ENCODE measurements at regions not wholly inside any gene's neighbourhood (a gene's known extent, or its start where the extent isn't known, plus 50 kb on each side); places are given as distances from the start of the nearest gene placed in this dataset.

DNA sequence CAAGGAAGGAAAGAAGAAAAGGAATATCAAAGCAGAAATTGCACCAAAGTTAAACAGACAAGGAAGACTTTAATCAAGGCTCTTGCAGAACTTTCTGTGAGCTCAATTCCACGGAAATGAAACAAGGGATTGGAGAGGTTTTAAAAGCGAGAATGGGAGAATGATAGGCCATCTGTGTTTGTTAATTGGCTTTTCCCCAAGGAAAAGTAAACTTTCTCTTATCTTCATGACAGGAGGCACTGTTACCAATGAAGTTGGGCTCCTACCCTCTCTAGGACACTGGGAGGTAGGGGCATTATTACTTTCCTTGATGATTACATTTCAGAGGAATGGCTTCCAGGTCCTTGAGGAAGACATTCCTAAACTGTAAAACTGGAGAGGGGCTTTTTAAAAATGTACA, 328.8 kb upstream of the NWD2 start:
- no peak for DNase-seq (ENCODE audit: extremely low spot score in 2 of 2)
- TF ChIP-seq CTCF (IDR thresholded peaks at IDR 0.05) (no peak), POLR2A (IDR thresholded peaks at IDR 0.05) (no peak), POLR2AphosphoS5 (IDR thresholded peaks at IDR 0.05; ENCODE audit: insufficient read depth in 1 of 2, low read depth in 1 of 2) (no peak)

DNA sequence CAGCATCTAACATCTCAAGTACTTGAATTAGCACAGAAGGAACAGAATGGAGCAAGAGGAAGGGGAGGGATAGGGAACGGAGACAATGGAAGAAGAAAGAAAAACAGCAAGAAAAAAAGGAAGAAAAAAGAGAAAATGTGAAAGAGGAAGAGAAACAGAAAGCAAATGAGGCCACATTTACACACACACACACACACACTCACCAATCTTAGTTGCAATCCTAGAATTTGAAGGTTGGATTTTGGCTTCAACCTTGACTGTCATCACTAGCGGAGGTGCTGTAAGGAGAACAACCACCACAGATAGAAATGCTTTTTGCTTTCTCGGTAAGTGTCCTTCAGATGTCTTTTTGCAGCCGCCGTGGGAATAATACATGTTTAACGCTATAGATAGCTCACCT, 327.1 kb upstream of the NWD2 start:
- intact Hi-C loops (cut with DNase I) = no loop called here
- no peaks in the 10 kb centered on the region for H3K27me3 ChIP-seq
- no peak for TF ChIP-seq POLR2AphosphoS5 (IDR thresholded peaks at IDR 0.05; ENCODE audit: insufficient read depth in 1 of 2, low read depth in 1 of 2)
- TF ChIP-seq POLR2A (IDR thresholded peaks at IDR 0.05) = no peak
- no peak for TF ChIP-seq CTCF (IDR thresholded peaks at IDR 0.05)
- DNase-seq (ENCODE audit: extremely low spot score in 2 of 2) = no peak
- H3K9me3 ChIP-seq = no peaks in the 10 kb centered on the region
- H3K4me1 ChIP-seq = no peaks in the 10 kb centered on the region
- no peaks in the 10 kb centered on the region for H3K36me3 ChIP-seq
- H3K27ac ChIP-seq = no peak overlapping the region
- H3K4me3 ChIP-seq = no peak overlapping the region

More for the DNA sequence above, 328.8 kb upstream of the NWD2 start:
- H3K4me3 ChIP-seq = no peak overlapping the region
- H3K27me3 ChIP-seq = no peaks in the 10 kb centered on the region
- H3K27ac ChIP-seq = no peak overlapping the region
- H3K4me1 ChIP-seq = no peaks in the 10 kb centered on the region
- intact Hi-C loops (cut with DNase I) = no loop called here
- H3K9me3 ChIP-seq = no peaks in the 10 kb centered on the region
- H3K36me3 ChIP-seq = no peaks in the 10 kb centered on the region

DNA sequence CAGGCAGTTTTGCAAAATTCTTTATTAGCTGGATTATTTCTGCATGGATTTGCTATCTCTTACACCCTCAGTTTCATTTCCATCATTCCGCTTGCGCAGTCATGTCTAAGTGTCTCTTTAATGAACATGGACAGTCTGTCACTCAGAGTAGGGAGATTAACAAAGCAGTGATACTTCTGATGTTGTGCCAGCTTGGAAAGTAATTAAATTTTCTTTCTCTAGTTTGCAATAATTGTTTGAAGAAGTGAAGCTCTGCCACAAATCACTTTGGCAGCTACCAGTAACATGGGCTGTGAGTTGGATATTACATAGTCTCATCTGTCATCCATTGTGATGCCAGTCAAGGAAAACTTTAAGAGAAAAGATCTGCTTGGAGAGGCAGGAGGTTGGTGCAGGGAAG, 324.8 kb upstream of the NWD2 start:
- intact Hi-C loops (cut with DNase I) = no loop called here
- H3K4me3 ChIP-seq = no peak overlapping the region
- H3K36me3 ChIP-seq = no peaks in the 10 kb centered on the region
- H3K27ac ChIP-seq = no peak overlapping the region
- TF ChIP-seq CTCF (IDR thresholded peaks at IDR 0.05) (no peak), POLR2A (IDR thresholded peaks at IDR 0.05) (no peak), POLR2AphosphoS5 (IDR thresholded peaks at IDR 0.05; ENCODE audit: insufficient read depth in 1 of 2, low read depth in 1 of 2) (no peak)
- DNase-seq (ENCODE audit: extremely low spot score in 2 of 2) = no peak
- no peaks in the 10 kb centered on the region for H3K27me3 ChIP-seq
- H3K4me1 ChIP-seq = no peaks in the 10 kb centered on the region
- H3K9me3 ChIP-seq = no peaks in the 10 kb centered on the region

DNA sequence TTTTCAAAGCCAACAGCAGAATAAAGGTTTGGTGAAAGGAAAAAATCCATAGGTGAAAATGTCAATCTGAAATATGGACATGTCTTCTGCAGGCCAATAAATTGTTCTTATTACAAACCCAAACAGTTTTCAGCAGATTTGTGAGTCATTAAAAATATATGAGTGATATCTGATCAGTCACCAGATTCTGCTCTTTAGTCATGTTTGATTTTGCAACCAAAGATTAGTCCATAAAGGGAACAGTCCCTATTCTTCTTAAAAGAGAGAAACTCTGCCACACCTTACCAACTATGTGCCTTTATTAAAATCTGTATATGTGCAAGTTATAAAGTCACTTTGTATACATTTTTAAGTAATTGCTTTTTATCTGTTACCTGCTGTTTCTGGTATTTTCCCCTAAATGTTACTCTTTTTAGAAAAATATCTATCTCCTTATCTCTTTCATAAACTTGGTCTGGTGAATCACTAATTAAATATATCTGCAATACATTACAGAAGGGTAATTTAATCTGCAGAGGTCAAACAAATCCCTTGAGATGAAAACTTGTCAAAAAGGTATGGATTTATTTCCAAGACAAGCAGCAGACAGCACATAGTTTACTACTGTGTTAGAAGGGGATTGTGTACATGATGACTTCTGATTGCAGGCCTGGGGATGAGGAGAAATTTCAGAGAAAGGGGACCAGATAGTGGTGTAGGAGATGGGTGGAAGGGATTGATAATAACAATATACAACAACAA, 322.9 kb upstream of the NWD2 start:
- TF ChIP-seq CTCF (IDR thresholded peaks at IDR 0.05) (no peak), POLR2AphosphoS5 (IDR thresholded peaks at IDR 0.05; ENCODE audit: insufficient read depth in 1 of 2, low read depth in 1 of 2) (no peak), POLR2A (IDR thresholded peaks at IDR 0.05) (no peak)
- intact Hi-C loops (cut with DNase I) = no loop called here
- H3K4me1 ChIP-seq = no peaks in the 10 kb centered on the region
- H3K36me3 ChIP-seq = no peaks in the 10 kb centered on the region
- no peaks in the 10 kb centered on the region for H3K27me3 ChIP-seq
- H3K27ac ChIP-seq = no peak overlapping the region
- DNase-seq (ENCODE audit: extremely low spot score in 2 of 2) = no peak
- no peak overlapping the region for H3K4me3 ChIP-seq
- no peaks in the 10 kb centered on the region for H3K9me3 ChIP-seq

GRCh38 chr4:36930562-36931111, 313.9 kb upstream of the NWD2 start:
- Histone ChIP-seq H3K4me1 (no peaks in the 10 kb centered on the region), H3K4me3 (no peak overlapping the region), H3K9me3 (no peaks in the 10 kb centered on the region), H3K36me3 (no peaks in the 10 kb centered on the region), H3K27me3 (no peaks in the 10 kb centered on the region), H3K27ac (no peak overlapping the region)
- no peak for DNase-seq (ENCODE audit: extremely low spot score in 2 of 2)
- intact Hi-C loops (cut with DNase I) = no loop called here
- TF ChIP-seq POLR2AphosphoS5 (IDR thresholded peaks at IDR 0.05; ENCODE audit: insufficient read depth in 1 of 2, low read depth in 1 of 2) = no peak
- no peak for TF ChIP-seq CTCF (IDR thresholded peaks at IDR 0.05)
- TF ChIP-seq POLR2A (IDR thresholded peaks at IDR 0.05) = no peak
